OCI-LY1 (cell line): ENCODE measurements at regions not wholly inside any gene's neighbourhood (a gene's known extent, or its start where the extent isn't known, plus 50 kb on each side); places are given as distances from the start of the nearest gene placed in this dataset.

ENCODE experiments used
- H2AFZ ChIP-seq: fragments of 200-600 bp; sonication (generic), shearing (Covaris generic); 2 replicates; pipeline ENCODE4 v1.6.0; 2014; ENCODE audit warnings: antibody characterized with exemption, mild to moderate bottlenecking, low read length
- H3F3A ChIP-seq: fragments of 200-600 bp; sonication (generic), shearing (Covaris generic); 2 replicates; pipeline ENCODE4 v1.6.0; 2014; ENCODE audit warnings: mild to moderate bottlenecking, antibody characterized with exemption, low read length, moderate library complexity; ENCODE audit not compliant: insufficient read depth
- H3K27ac ChIP-seq: fragments of 200-600 bp; sonication (generic); 2 replicates; pipeline ENCODE4 v1.5.1; 2014; ENCODE audit warnings: low read length, mixed run types, mild to moderate bottlenecking, low read depth; ENCODE audit not compliant: poor library complexity, severe bottlenecking
- H3K27me3 ChIP-seq: fragments of 200-600 bp; sonication (generic); 2 replicates; pipeline ENCODE4 v1.6.0; 2014; ENCODE audit warnings: antibody characterized with exemption, mild to moderate bottlenecking, low read length, moderate library complexity; ENCODE audit not compliant: insufficient read depth
- H3K36me3 ChIP-seq: fragments of 200-600 bp; sonication (generic); 2 replicates; pipeline ENCODE4 v1.6.1; 2014; ENCODE audit warnings: mild to moderate bottlenecking, antibody characterized with exemption, low read length, moderate library complexity, mixed read lengths; ENCODE audit not compliant: insufficient read depth
- H3K4me1 ChIP-seq: fragments of 200-600 bp; sonication (generic); 2 replicates; pipeline ENCODE4 v1.5.1; 2014; ENCODE audit warnings: mild to moderate bottlenecking, low read length, moderate library complexity; ENCODE audit not compliant: insufficient read depth, severe bottlenecking
- H3K4me2 ChIP-seq: fragments of 200-600 bp; sonication (generic), shearing (Covaris generic); 2 replicates; pipeline ENCODE4 v1.6.1; 2014; ENCODE audit warnings: low read length
- H3K4me3 ChIP-seq: fragments of 200-600 bp; sonication (generic); 2 replicates; pipeline ENCODE4 v1.5.1; 2014; ENCODE audit warnings: low read length, low read depth, mild to moderate bottlenecking, mixed read lengths; ENCODE audit not compliant: poor library complexity, severe bottlenecking
- H3K79me2 ChIP-seq: fragments of 200-600 bp; shearing (Covaris generic); 2 replicates; pipeline ENCODE4 v1.6.1; 2016; ENCODE audit warnings: mixed run types, low read length, mixed read lengths; ENCODE audit not compliant: insufficient read depth
- H3K9ac ChIP-seq: fragments of 200-600 bp; sonication (generic), shearing (Covaris generic); 2 replicates; pipeline ENCODE4 v1.6.1; 2014; ENCODE audit warnings: mild to moderate bottlenecking, low read length, mixed read lengths
- H3K9me2 ChIP-seq: fragments of 200-600 bp; sonication (generic), shearing (Covaris generic); 2 replicates; pipeline ENCODE4 v1.6.1; 2014; ENCODE audit warnings: low read depth, mild to moderate bottlenecking, low read length, mixed read lengths
- H3K9me3 ChIP-seq: fragments of 200-600 bp; shearing (Covaris generic); 2 replicates; pipeline ENCODE4 v1.6.1; 2014; ENCODE audit warnings: low read length, mixed read lengths
- H4K20me1 ChIP-seq: fragments of 200-600 bp; sonication (generic), shearing (Covaris generic); 2 replicates; pipeline ENCODE4 v1.6.0; 2016; ENCODE audit warnings: mild to moderate bottlenecking, low read length; ENCODE audit not compliant: insufficient read depth
- CTCF ChIP-seq: fragments of 200-600 bp; sonication (generic), shearing (Covaris generic); IDR thresholded peaks from 2 replicates; pipeline ENCODE4 v1.5.1; 2017; ENCODE audit warnings: mild to moderate bottlenecking, antibody characterized with exemption, low read length, moderate library complexity, mixed read lengths
- EZH2 ChIP-seq: fragments of 200-600 bp; sonication (generic), shearing (Covaris generic); IDR thresholded peaks from 2 replicates; pipeline ENCODE4 v1.8.0; 2017; ENCODE audit warnings: borderline replicate concordance, mixed run types, mild to moderate bottlenecking, antibody characterized with exemption, low read length, moderate library complexity, mixed read lengths

DNA sequence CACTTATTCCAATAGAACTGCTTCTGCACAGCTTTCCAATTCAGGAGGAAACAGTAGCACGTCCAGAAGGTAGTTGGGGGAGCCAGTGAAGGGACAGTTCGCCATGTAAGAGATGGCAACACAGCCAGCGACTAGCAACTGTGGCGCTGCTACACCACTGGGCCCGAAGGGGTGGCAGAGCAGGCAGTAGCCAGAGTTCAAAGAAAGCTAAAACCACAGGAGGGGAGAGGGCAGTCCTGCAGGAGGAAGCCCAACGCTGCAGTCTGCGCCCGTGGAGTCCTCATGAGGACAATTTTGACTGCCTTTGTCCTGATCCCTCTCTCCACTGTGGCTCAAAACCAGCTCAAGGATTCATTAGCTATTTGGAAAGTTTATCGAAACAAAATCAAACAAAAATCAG is 591.2 kb downstream of the VRK1 start:
- Histone ChIP-seq H3K27ac (no peak overlapping the region), H3K36me3 (no peaks in the 10 kb centered on the region), H2AFZ (no peak overlapping the region), H3K9ac (no peak overlapping the region), H3K9me2 (no peaks in the 10 kb centered on the region), H4K20me1 (no peaks in the 10 kb centered on the region), H3K27me3 (no peaks in the 10 kb centered on the region), H3F3A (no peaks in the 10 kb centered on the region), H3K4me3 (no peak overlapping the region), H3K9me3 (no peaks in the 10 kb centered on the region), H3K79me2 (no peaks in the 10 kb centered on the region), H3K4me1 (no peaks in the 10 kb centered on the region), H3K4me2 (no peak overlapping the region)
- TF ChIP-seq EZH2 = no peak
- no peak for TF ChIP-seq CTCF

GRCh38 chr14:97390096-97390724 is 593.0 kb downstream of the VRK1 start:
- Histone ChIP-seq H3K79me2 (no peaks in the 10 kb centered on the region), H3K36me3 (no peaks in the 10 kb centered on the region)
- TF ChIP-seq EZH2 (no peak), CTCF (no peak)

GRCh38 chr14:97393244-97393643 is 596.1 kb downstream of the VRK1 start:
- Histone ChIP-seq H3K79me2 (no peaks in the 10 kb centered on the region), H3K36me3 (no peaks in the 10 kb centered on the region), H3K9me2 (no peaks in the 10 kb centered on the region), H4K20me1 (no peaks in the 10 kb centered on the region), H3F3A (no peaks in the 10 kb centered on the region), H3K27me3 (no peaks in the 10 kb centered on the region), H2AFZ (no peak overlapping the region), H3K9me3 (no peaks in the 10 kb centered on the region), H3K4me3 (no peak overlapping the region), H3K27ac (no peak overlapping the region), H3K4me2 (no peak overlapping the region), H3K4me1 (no peaks in the 10 kb centered on the region), H3K9ac (no peak overlapping the region)
- TF ChIP-seq CTCF (no peak), EZH2 (no peak)

More at GRCh38 chr14:97390096-97390724, 593.0 kb downstream of the VRK1 start:
- H3K4me1 ChIP-seq = no peaks in the 10 kb centered on the region
- no peaks in the 10 kb centered on the region for H4K20me1 ChIP-seq
- H3K9me3 ChIP-seq = no peaks in the 10 kb centered on the region
- H3F3A ChIP-seq = no peaks in the 10 kb centered on the region
- no peak overlapping the region for H3K9ac ChIP-seq
- H3K4me2 ChIP-seq = no peak overlapping the region
- H3K9me2 ChIP-seq = no peaks in the 10 kb centered on the region
- H2AFZ ChIP-seq = no peak overlapping the region
- H3K27me3 ChIP-seq = no peaks in the 10 kb centered on the region
- H3K27ac ChIP-seq = no peak overlapping the region
- no peak overlapping the region for H3K4me3 ChIP-seq
